Skin epidermis (tissue), 12 donors: ENCODE measurements at regions not wholly inside any gene's neighbourhood (a gene's known extent, or its start where the extent isn't known, plus 50 kb on each side); places are given as distances from the start of the nearest gene placed in this dataset.
"Not testable (repeated sequence)": the region's sequence is repeated elsewhere in the genome, so short reads cannot be mapped to it uniquely, and the experiment has no call there.

ENCODE experiments used
- H3K27ac ChIP-seq, 21 experiments: fragments of 200-600 bp; sonication (generic) in 11 of 21; one replicate each; pipeline ENCODE4 v1.5.0; 2020; ENCODE audit warnings: mild to moderate bottlenecking in 3 of 21, inconsistent platforms in 2 of 21, moderate library complexity in 2 of 21
- H3K4me3 ChIP-seq, 7 experiments: fragments of 200-600 bp; sonication (generic) in 2 of 7; one replicate each; pipeline ENCODE4 v1.5.0; 2020; ENCODE audit warnings: inconsistent platforms in 2 of 7, mild to moderate bottlenecking in 2 of 7, moderate library complexity in 1 of 7

GRCh38 chr13:37479916-37480315 is 118.7 kb downstream of the POSTN start:
- peak overlapping the region in 2 of 21 experiments; percentile 13 to 82 for H3K27ac ChIP-seq
- H3K4me3 ChIP-seq, result no peak overlapping the region

GRCh38 chr13:37476874-37477273 is 121.7 kb downstream of the POSTN start:
- Histone ChIP-seq H3K4me3 (no peak overlapping the region), H3K27ac (peak overlapping the region in 2 of 21 experiments; percentile 6 to 37)

GRCh38 chr13:37475966-37476365 is 122.6 kb downstream of the POSTN start:
- H3K4me3 ChIP-seq, result no peak overlapping the region

GRCh38 chr13:37475151-37475550 is 123.4 kb downstream of the POSTN start:
- no peak overlapping the region for H3K4me3 ChIP-seq
- no peak overlapping the region for H3K27ac ChIP-seq

More at GRCh38 chr13:37475966-37476365, 122.6 kb downstream of the POSTN start:
- peak overlapping the region in 1 of 21 experiments; percentile 37 for H3K27ac ChIP-seq

- H3K27ac ChIP-seq, result no peak overlapping the region
- no peak overlapping the region for H3K4me3 ChIP-seq
Measured at GRCh38 chr13:37473035-37473434, 125.5 kb downstream of the POSTN start.

- H3K27ac ChIP-seq, H3K4me3 ChIP-seq: not testable (repeated sequence)
Measured at GRCh38 chr13:37472266-37472665, 126.3 kb downstream of the POSTN start.

GRCh38 chr13:37460166-37460565 is 138.4 kb downstream of the POSTN start:
- H3K4me3 ChIP-seq, result no peak overlapping the region
- H3K27ac ChIP-seq, result peak overlapping the region in 1 of 21 experiments; percentile 8

GRCh38 chr13:37457612-37458011 is 141.0 kb downstream of the POSTN start:
- Histone ChIP-seq H3K4me3 (no peak overlapping the region), H3K27ac (no peak overlapping the region)

GRCh38 chr13:37456506-37456905 is 142.1 kb downstream of the POSTN start:
- no peak overlapping the region for H3K4me3 ChIP-seq

GRCh38 chr13:37456041-37456440 is 142.5 kb downstream of the POSTN start:
- H3K27ac ChIP-seq, result no peak overlapping the region
- H3K4me3 ChIP-seq, result no peak overlapping the region

More at GRCh38 chr13:37456506-37456905, 142.1 kb downstream of the POSTN start:
- H3K27ac ChIP-seq, result no peak overlapping the region

GRCh38 chr13:37453246-37453645 is 145.3 kb downstream of the POSTN start:
- Histone ChIP-seq H3K4me3 (no peak overlapping the region), H3K27ac (peak overlapping the region in 1 of 21 experiments; percentile 33)

GRCh38 chr13:37450276-37450675 is 148.3 kb downstream of the POSTN start:
- H3K4me3 ChIP-seq, result no peak overlapping the region
- H3K27ac ChIP-seq, result no peak overlapping the region

GRCh38 chr13:37448153-37448552 is 150.4 kb downstream of the POSTN start:
- Histone ChIP-seq H3K4me3 (no peak overlapping the region), H3K27ac (peak overlapping the region in 9 of 21 experiments; percentile 8 to 90 (median 63))

- Histone ChIP-seq H3K4me3 (no peak overlapping the region), H3K27ac (peak overlapping the region in 13 of 21 experiments; percentile 8 to 90 (median 52))
Measured at GRCh38 chr13:37446503-37446902, 152.1 kb downstream of the POSTN start.

GRCh38 chr13:37443538-37443937 is 155.0 kb downstream of the POSTN start:
- Histone ChIP-seq H3K27ac (peak overlapping the region in 10 of 21 experiments; percentile 26 to 90 (median 46)), H3K4me3 (no peak overlapping the region)

GRCh38 chr13:37442996-37443395 is 155.6 kb downstream of the POSTN start:
- H3K27ac ChIP-seq, result peak overlapping the region in 9 of 21 experiments; percentile 26 to 90 (median 44)
- H3K4me3 ChIP-seq, result no peak overlapping the region

- H3K4me3 ChIP-seq, result no peak overlapping the region
- no peak overlapping the region for H3K27ac ChIP-seq
Measured at GRCh38 chr13:37435881-37436280, 162.7 kb downstream of the POSTN start.

GRCh38 chr13:37433086-37433485 is 165.5 kb downstream of the POSTN start:
- Histone ChIP-seq H3K4me3 (no peak overlapping the region), H3K27ac (no peak overlapping the region)

- Histone ChIP-seq H3K4me3 (no peak overlapping the region), H3K27ac (peak overlapping the region in 3 of 21 experiments; percentile 8 to 29 (median 25))
Measured at GRCh38 chr13:37429976-37430375, 168.6 kb downstream of the POSTN start.

GRCh38 chr13:37427843-37428494 is 170.6 kb downstream of the POSTN start:
- H3K27ac ChIP-seq, result no peak overlapping the region

GRCh38 chr13:37418490-37418889 is 180.1 kb downstream of the POSTN start:
- no peak overlapping the region for H3K4me3 ChIP-seq
- H3K27ac ChIP-seq, result peak overlapping the region in 1 of 21 experiments; percentile 21

More at GRCh38 chr13:37427843-37428494, 170.6 kb downstream of the POSTN start:
- H3K4me3 ChIP-seq, result no peak overlapping the region

GRCh38 chr13:37417060-37417441 is 181.5 kb downstream of the POSTN start:
- Histone ChIP-seq H3K4me3 (no peak overlapping the region), H3K27ac (no peak overlapping the region)
